ENCODE measurements at regions not wholly inside any gene's neighbourhood (a gene's known extent, or its start where the extent isn't known, plus 50 kb on each side); places are given as distances from the start of the nearest gene placed in this dataset.

GRCh38 chr13:64774915-64775314 is 2455.2 kb downstream of the PCDH9 start:
- FAIRE-seq (no peak), ATAC-seq (no peak), DNase-seq (no peak)
- H3K27me3 ChIP-seq = no peaks in the 10 kb centered on the region
- H3K9me3 ChIP-seq = no peaks in the 10 kb centered on the region
- H3K4me3 ChIP-seq = no peak overlapping the region
- no peak for TF ChIP-seq CTCF (IDR thresholded peaks at IDR 0.05)
- WGBS, 2 donors = 59 to 78% methylated on average over 1 of the region's 1 CpG
- H3K4me1 ChIP-seq = no peaks in the 10 kb centered on the region
- intact Hi-C loops (cut with DNase I) = no loop called here
- no peaks in the 10 kb centered on the region for H3K36me3 ChIP-seq
- no peak overlapping the region for H3K27ac ChIP-seq

GRCh38 chr13:64770743-64771142 is 2459.4 kb downstream of the PCDH9 start:
- TF ChIP-seq CTCF (IDR thresholded peaks at IDR 0.05) = no peak
- Histone ChIP-seq H3K27me3 (no peaks in the 10 kb centered on the region), H3K4me1 (no peaks in the 10 kb centered on the region), H3K36me3 (no peaks in the 10 kb centered on the region), H3K4me3 (no peak overlapping the region), H3K9me3 (no peaks in the 10 kb centered on the region), H3K27ac (no peak overlapping the region)
- 58 to 79% methylated on average over 4 of the region's 4 CpGs for WGBS, 2 donors
- intact Hi-C loops (cut with DNase I) = no loop called here
- FAIRE-seq (no peak), ATAC-seq (no peak), DNase-seq (no peak)

- ATAC-seq (no peak), FAIRE-seq (no peak), DNase-seq (no peak)
- Histone ChIP-seq H3K36me3 (no peaks in the 10 kb centered on the region), H3K4me1 (no peaks in the 10 kb centered on the region), H3K27ac (no peak overlapping the region), H3K4me3 (no peak overlapping the region), H3K9me3 (no peaks in the 10 kb centered on the region), H3K27me3 (no peaks in the 10 kb centered on the region)
- TF ChIP-seq CTCF (IDR thresholded peaks at IDR 0.05) = no peak
- intact Hi-C loops (cut with DNase I) = no loop called here
- WGBS, 2 donors = 60 to 63% methylated on average over 2 of the region's 2 CpGs
These were observed 2463.1 kb downstream of the PCDH9 start for GRCh38 chr13:64767054-64767453.

- no peaks in the 10 kb centered on the region for H3K36me3 ChIP-seq
- TF ChIP-seq CTCF (IDR thresholded peaks at IDR 0.05) = no peak
- H3K9me3 ChIP-seq = no peaks in the 10 kb centered on the region
- no peak overlapping the region for H3K4me3 ChIP-seq
- no peak for DNase-seq
- no peaks in the 10 kb centered on the region for H3K27me3 ChIP-seq
- FAIRE-seq = no peak
- intact Hi-C loops (cut with DNase I) = no loop called here
- H3K4me1 ChIP-seq = no peaks in the 10 kb centered on the region
- no peak overlapping the region for H3K27ac ChIP-seq
- no peak for ATAC-seq
These were observed 2464.5 kb downstream of the PCDH9 start for GRCh38 chr13:64765636-64766035.

GRCh38 chr13:64758521-64759244 is 2471.5 kb downstream of the PCDH9 start:
- Histone ChIP-seq H3K9me3 (no peaks in the 10 kb centered on the region), H3K36me3 (no peaks in the 10 kb centered on the region), H3K27me3 (no peaks in the 10 kb centered on the region), H3K4me3 (no peak overlapping the region), H3K4me1 (no peaks in the 10 kb centered on the region), H3K27ac (no peak overlapping the region)
- intact Hi-C loops (cut with DNase I) = no loop called here
- FAIRE-seq = no peak
- 31 to 40% methylated on average over 1 of the region's 1 CpG for WGBS, 2 donors
- no peak for DNase-seq
- ATAC-seq = no peak
- TF ChIP-seq CTCF (IDR thresholded peaks at IDR 0.05) = no peak

Data from pancreas (tissue), 10 donors.